IPS-20b (cell line): ENCODE measurements at regions not wholly inside any gene's neighbourhood (a gene's known extent, or its start where the extent isn't known, plus 50 kb on each side); places are given as distances from the start of the nearest gene placed in this dataset.
"Not testable (repeated sequence)": the region's sequence is repeated elsewhere in the genome, so short reads cannot be mapped to it uniquely, and the experiment has no call there.

Experiments used
- H3K27ac ChIP-seq: one replicate; pipeline ENCODE4 v1.5.1; 2013; ENCODE audit warnings: low read length
- H3K27me3 ChIP-seq: 2 replicates; pipeline ENCODE4 v1.6.1; 2013; ENCODE audit warnings: mild to moderate bottlenecking, low read length, inconsistent platforms; ENCODE audit not compliant: insufficient read depth
- H3K36me3 ChIP-seq: 2 replicates; pipeline ENCODE4 v1.6.1; 2013; ENCODE audit warnings: low read depth, mild to moderate bottlenecking, inconsistent platforms, low read length, moderate library complexity; ENCODE audit not compliant: insufficient read depth
- H3K4me1 ChIP-seq: 2 replicates; pipeline ENCODE4 v1.6.1; 2013; ENCODE audit warnings: mild to moderate bottlenecking, control low read depth, inconsistent platforms, low read length, moderate library complexity; ENCODE audit not compliant: insufficient read depth
- H3K4me3 ChIP-seq: 2 replicates; pipeline ENCODE4 v1.5.1; 2013; ENCODE audit warnings: mild to moderate bottlenecking, low read length, inconsistent platforms
- H3K9ac ChIP-seq: 2 replicates; pipeline ENCODE4 v1.6.1; 2013; ENCODE audit warnings: low read depth, mild to moderate bottlenecking, inconsistent platforms, low read length, moderate library complexity
- H3K9me3 ChIP-seq: 2 replicates; pipeline ENCODE4 v1.6.1; 2013; ENCODE audit warnings: mild to moderate bottlenecking, low read depth, low read length, inconsistent platforms; ENCODE audit not compliant: insufficient read depth

DNA sequence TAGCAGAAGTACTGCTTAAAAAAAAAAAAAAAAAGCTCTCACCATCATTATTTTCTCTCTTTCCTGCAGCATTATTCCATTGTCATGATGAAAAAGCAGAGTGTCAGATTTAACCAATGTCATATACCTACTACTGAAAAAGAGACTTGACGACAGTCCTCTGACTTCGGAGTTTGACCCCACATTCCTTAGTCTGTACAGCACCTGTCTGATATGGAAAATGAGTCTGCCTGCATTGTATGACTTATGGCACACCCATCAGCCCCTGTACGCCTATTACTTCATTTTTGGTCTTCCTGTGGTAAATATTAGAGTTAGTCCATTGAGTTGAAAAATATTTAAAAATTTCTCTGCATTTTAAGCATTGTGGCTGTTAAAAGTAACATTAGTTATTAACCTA, 54.5 kb upstream of the NOX4 start:
- no peak overlapping the region for H3K27ac ChIP-seq
- H3K36me3 ChIP-seq, result no peaks in the 10 kb centered on the region
- no peaks in the 10 kb centered on the region for H3K4me1 ChIP-seq
- H3K9me3 ChIP-seq, result no peaks in the 10 kb centered on the region
- no peak overlapping the region for H3K9ac ChIP-seq
- H3K27me3 ChIP-seq, result no peaks in the 10 kb centered on the region
- H3K4me3 ChIP-seq, result no peak overlapping the region

GRCh38 chr11:89555781-89556180, 64.6 kb upstream of the NOX4 start:
- not testable (repeated sequence) for H3K9me3 ChIP-seq, H3K4me1 ChIP-seq, H3K36me3 ChIP-seq, H3K4me3 ChIP-seq, H3K9ac ChIP-seq, H3K27ac ChIP-seq
- H3K27me3 ChIP-seq, result peaks cover 44% of the 10 kb centered on the region

DNA sequence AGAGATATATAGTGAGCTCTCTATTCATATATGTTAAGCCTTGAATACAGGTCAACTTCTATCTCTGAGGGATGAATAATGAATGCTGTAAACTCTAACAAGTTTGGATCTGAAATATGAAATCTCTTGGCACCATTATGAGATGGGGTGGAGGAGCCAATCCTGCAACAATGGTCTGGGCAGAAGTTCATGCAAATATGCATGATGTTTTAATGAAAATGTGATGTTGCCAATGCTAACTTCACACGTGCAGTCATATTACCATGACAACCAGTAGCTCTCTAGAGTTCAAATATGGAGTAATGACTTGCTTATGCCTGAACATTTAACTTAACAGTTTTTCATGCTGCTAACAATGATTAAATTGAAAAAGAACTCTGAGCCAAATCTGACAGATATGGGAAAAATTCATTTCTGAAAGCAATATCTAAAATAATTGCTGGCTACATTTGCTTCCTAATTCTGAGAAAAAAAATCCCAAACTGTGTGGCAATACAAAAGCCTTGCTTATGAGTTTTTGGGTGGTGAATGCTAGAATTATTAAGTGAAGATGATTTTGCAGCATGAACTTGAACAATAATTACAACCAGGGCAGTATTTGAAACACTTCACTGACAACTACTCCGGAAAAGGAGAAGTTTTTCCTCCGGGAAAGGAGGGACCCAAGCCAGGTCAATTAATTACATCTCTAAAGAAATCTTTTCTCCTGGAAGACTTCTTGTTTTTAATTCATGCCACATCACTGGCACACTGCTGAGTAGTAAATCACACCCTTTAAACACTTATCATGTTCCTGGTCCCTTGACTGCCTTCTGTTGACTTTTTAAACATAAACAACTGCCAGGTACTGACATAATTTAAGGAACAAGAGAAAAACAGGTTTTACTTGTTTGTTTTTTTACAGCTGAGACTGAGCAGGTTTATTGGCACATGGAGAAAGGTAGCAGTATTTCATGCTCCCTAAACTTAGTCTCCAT, 65.8 kb upstream of the NOX4 start:
- not testable (repeated sequence) for H3K36me3 ChIP-seq, H3K9ac ChIP-seq, H3K27ac ChIP-seq, H3K4me3 ChIP-seq, H3K9me3 ChIP-seq, H3K4me1 ChIP-seq
- peaks cover 35% of the 10 kb centered on the region for H3K27me3 ChIP-seq

GRCh38 chr11:89560598-89560997, 69.4 kb upstream of the NOX4 start:
- not testable (repeated sequence) for H3K4me1 ChIP-seq, H3K4me3 ChIP-seq, H3K36me3 ChIP-seq, H3K27ac ChIP-seq, H3K9ac ChIP-seq, H3K27me3 ChIP-seq, H3K9me3 ChIP-seq

- H3K9me3 ChIP-seq, H3K27ac ChIP-seq, H3K4me3 ChIP-seq, H3K36me3 ChIP-seq, H3K27me3 ChIP-seq, H3K4me1 ChIP-seq, H3K9ac ChIP-seq: not testable (repeated sequence)
These were observed 71.6 kb upstream of the NOX4 start for GRCh38 chr11:89562731-89563130.

DNA sequence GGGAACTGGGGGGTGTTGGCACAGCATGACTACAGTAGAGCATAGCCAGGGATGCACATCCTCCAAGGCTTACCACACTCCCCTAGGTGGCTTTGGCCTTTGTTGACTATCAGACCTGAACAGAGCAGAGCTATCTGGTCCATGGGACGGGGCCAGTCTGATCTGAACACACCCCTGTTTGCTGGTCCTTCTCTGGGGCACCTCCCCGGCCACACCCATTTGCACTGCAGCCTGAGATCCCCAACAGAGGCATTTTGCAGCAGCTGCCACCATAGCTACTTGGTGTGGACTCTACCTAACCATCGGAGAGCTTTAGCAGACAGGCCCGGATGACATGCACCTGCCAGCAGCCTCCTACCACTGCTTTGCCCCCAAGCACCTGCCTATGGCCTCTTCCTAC, 75.8 kb upstream of the NOX4 start:
- Histone ChIP-seq H3K27me3 (no peaks in the 10 kb centered on the region), H3K27ac (no peak overlapping the region), H3K4me1 (no peaks in the 10 kb centered on the region), H3K4me3 (no peak overlapping the region), H3K9me3 (no peaks in the 10 kb centered on the region), H3K36me3 (no peaks in the 10 kb centered on the region), H3K9ac (no peak overlapping the region)

GRCh38 chr11:89569387-89569786, 78.2 kb upstream of the NOX4 start:
- not testable (repeated sequence) for H3K36me3 ChIP-seq, H3K4me1 ChIP-seq, H3K4me3 ChIP-seq, H3K9ac ChIP-seq, H3K27ac ChIP-seq, H3K27me3 ChIP-seq, H3K9me3 ChIP-seq

DNA sequence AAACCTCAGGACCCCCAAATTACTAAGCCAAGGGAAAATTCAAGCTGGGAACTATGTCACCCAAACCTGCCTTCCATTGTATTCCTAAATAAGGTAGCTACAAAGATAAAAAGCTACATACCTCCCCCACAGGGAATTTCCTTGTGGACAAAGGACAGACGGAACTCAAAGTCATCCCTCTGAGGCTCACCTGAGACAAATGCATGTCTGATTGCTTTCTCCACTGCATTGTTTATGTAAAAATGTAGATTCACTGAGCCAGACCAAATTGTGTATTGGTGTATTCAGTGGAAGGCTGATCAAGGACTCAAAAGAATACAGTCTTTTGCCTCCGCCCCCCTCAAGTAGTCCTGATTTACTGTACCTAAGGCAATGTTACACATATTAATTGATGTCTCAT, 80.5 kb upstream of the NOX4 start:
- H3K4me1 ChIP-seq, H3K27me3 ChIP-seq, H3K9ac ChIP-seq, H3K27ac ChIP-seq, H3K4me3 ChIP-seq, H3K9me3 ChIP-seq, H3K36me3 ChIP-seq: not testable (repeated sequence)

DNA sequence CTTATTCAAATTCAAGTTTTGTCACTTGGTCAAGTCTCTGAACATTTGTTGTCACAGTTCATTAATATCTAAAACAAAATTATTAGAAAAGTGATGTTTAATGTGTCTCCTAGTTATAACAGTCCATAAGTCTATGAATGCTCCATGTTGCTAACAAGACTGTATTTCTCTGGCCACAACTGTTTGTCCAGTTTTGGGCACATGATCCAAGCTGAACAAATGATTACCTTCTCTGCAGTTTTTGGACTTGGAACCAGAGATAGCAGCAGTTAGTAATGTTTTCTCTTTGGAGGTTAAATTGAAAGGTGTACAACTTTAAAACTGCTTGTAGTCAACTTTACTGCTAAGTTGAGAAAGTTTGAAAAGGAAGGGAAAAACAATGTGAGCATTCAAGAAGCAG, 84.7 kb upstream of the NOX4 start:
- not testable (repeated sequence) for H3K9me3 ChIP-seq, H3K27me3 ChIP-seq, H3K36me3 ChIP-seq, H3K4me1 ChIP-seq, H3K27ac ChIP-seq, H3K4me3 ChIP-seq, H3K9ac ChIP-seq

- H3K9ac ChIP-seq, H3K4me1 ChIP-seq, H3K4me3 ChIP-seq, H3K36me3 ChIP-seq, H3K27me3 ChIP-seq, H3K9me3 ChIP-seq, H3K27ac ChIP-seq: not testable (repeated sequence)
These were observed 86.3 kb upstream of the NOX4 start for GRCh38 chr11:89577428-89577827.

- H3K36me3 ChIP-seq, result no peaks in the 10 kb centered on the region
- no peak overlapping the region for H3K4me3 ChIP-seq
- no peaks in the 10 kb centered on the region for H3K27me3 ChIP-seq
- H3K4me1 ChIP-seq, result peaks cover 5% of the 10 kb centered on the region; the same call in 1 of the 2 replicates
- H3K27ac ChIP-seq, result no peak overlapping the region
- H3K9ac ChIP-seq, result no peak overlapping the region
- H3K9me3 ChIP-seq, result no peaks in the 10 kb centered on the region
These were observed 92.4 kb upstream of the NOX4 start for GRCh38 chr11:89583580-89583979.

DNA sequence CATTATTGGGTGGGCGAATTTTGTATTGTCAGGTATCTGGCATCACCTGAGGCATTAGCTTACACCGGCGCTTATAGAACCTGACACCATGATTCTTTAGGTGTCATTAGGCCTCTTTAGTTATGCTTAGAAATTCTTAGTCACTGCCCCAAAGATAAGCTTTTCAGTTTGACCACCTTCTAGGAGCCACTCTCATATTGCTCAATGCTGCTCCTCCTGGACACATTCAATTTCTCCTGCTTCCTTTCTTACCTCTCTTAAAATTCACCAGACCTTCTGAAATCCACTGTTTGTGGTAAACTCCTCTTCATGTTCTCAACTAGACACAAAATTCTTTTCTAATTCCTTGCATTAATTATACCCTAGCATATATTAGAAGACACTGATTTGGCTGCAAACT, 93.9 kb upstream of the NOX4 start:
- H3K36me3 ChIP-seq, H3K9ac ChIP-seq, H3K9me3 ChIP-seq, H3K27ac ChIP-seq, H3K4me3 ChIP-seq, H3K27me3 ChIP-seq, H3K4me1 ChIP-seq: not testable (repeated sequence)
